CD4-positive, CD25-positive, alpha-beta regulatory T cell (primary cell): ENCODE measurements at regions not wholly inside any gene's neighbourhood (a gene's known extent, or its start where the extent isn't known, plus 50 kb on each side); places are given as distances from the start of the nearest gene placed in this dataset.

Experiments
- ATAC-seq, 2 donors: fragments of 150-1000 bp; cut with Tn5 transposase; one replicate each; pipeline ENCODE4 v1.10.0; 2021; ENCODE audit warnings: low read depth in 2 of 2, moderate number of reproducible peaks in 2 of 2, moderate library complexity in 1 of 2
- DNase-seq, 3 donors: peaks; one replicate each; pipeline versions ENCODE4 v3.0.0 to v3.0.0-alpha.2; 2012 to 2022; ENCODE audit warnings: mixed read lengths in 1 of 3
- H3K27ac ChIP-seq: one replicate; pipeline ENCODE4 v1.7.0; 2013; ENCODE audit warnings: mild to moderate bottlenecking, low read length; ENCODE audit not compliant: insufficient read depth, poor library complexity, severe bottlenecking
- H3K27me3 ChIP-seq: one replicate; pipeline ENCODE4 v1.7.0; 2013; ENCODE audit warnings: low read length; ENCODE audit not compliant: control insufficient read depth, insufficient read depth
- H3K36me3 ChIP-seq: one replicate; pipeline ENCODE4 v1.7.0; 2013; ENCODE audit warnings: mild to moderate bottlenecking, low read length, moderate library complexity; ENCODE audit not compliant: control insufficient read depth, insufficient read depth
- H3K4me1 ChIP-seq: 2 replicates; pipeline ENCODE4 v1.7.0; 2013; ENCODE audit warnings: mild to moderate bottlenecking, low read length; ENCODE audit not compliant: insufficient read depth, control insufficient read depth, poor library complexity, severe bottlenecking
- H3K4me3 ChIP-seq: one replicate; pipeline ENCODE4 v1.7.0; 2013; ENCODE audit warnings: low read depth, mild to moderate bottlenecking, low read length, moderate library complexity
- H3K9me3 ChIP-seq, 2 experiments: 1 replicate in 1 of 2; 2 replicates in 1 of 2; pipeline ENCODE4 v1.7.0; 2013; ENCODE audit warnings: low read length in 2 of 2, mild to moderate bottlenecking in 1 of 2, moderate library complexity in 1 of 2; ENCODE audit not compliant: control insufficient read depth in 2 of 2
- H3K27ac Mint-ChIP-seq, 3 donors: one replicate each; pipeline ENCODE4 v1.8.0; 2020 to 2022; ENCODE audit warnings: mild to moderate bottlenecking in 3 of 3, mixed read lengths in 3 of 3, moderate library complexity in 2 of 3
- H3K27me3 Mint-ChIP-seq: one replicate; pipeline ENCODE4 v1.8.0; 2022; ENCODE audit warnings: mild to moderate bottlenecking, mixed read lengths
- H3K36me3 Mint-ChIP-seq: one replicate; pipeline ENCODE4 v1.8.0; 2020; ENCODE audit warnings: mixed read lengths
- H3K4me1 Mint-ChIP-seq, 4 donors: one replicate each; pipeline ENCODE4 v1.8.0; 2020 to 2022; ENCODE audit warnings: mixed read lengths in 4 of 4, mild to moderate bottlenecking in 1 of 4
- H3K4me3 Mint-ChIP-seq, 4 donors: one replicate each; pipeline ENCODE4 v1.8.0; 2020 to 2022; ENCODE audit warnings: mild to moderate bottlenecking in 4 of 4, mixed read lengths in 4 of 4, moderate library complexity in 3 of 4
- H3K9me3 Mint-ChIP-seq, 7 donors: one replicate each; pipeline ENCODE4 v1.8.0; 2020 to 2022; ENCODE audit warnings: mixed read lengths in 7 of 7, mild to moderate bottlenecking in 3 of 7, moderate library complexity in 2 of 7

- Histone ChIP-seq H3K4me1 (no peaks in the 10 kb centered on the region), H3K27ac (no peak overlapping the region), H3K36me3 (no peaks in the 10 kb centered on the region), H3K4me3 (no peak overlapping the region), H3K9me3 (no peaks in the 10 kb centered on the region), H3K27me3 (no peaks in the 10 kb centered on the region)
- Mint-ChIP-seq H3K27me3 (no peaks in the 10 kb centered on the region), H3K9me3 (peaks cover 0 to 2% (median 0%) of the 10 kb centered on the region in 7 donors), H3K4me3 (no peak overlapping the region), H3K4me1 (no peaks in the 10 kb centered on the region), H3K36me3 (no peaks in the 10 kb centered on the region), H3K27ac (no peak overlapping the region)
- ATAC-seq (no peak), DNase-seq (no peak)
Measured at GRCh38 chr15:26049900-26050657, 187.0 kb upstream of the ATP10A start.

- peaks cover 0 to 2% (median 0%) of the 10 kb centered on the region in 7 donors for H3K9me3 Mint-ChIP-seq
Measured at GRCh38 chr15:26048669-26049068, 185.5 kb upstream of the ATP10A start.

DNA sequence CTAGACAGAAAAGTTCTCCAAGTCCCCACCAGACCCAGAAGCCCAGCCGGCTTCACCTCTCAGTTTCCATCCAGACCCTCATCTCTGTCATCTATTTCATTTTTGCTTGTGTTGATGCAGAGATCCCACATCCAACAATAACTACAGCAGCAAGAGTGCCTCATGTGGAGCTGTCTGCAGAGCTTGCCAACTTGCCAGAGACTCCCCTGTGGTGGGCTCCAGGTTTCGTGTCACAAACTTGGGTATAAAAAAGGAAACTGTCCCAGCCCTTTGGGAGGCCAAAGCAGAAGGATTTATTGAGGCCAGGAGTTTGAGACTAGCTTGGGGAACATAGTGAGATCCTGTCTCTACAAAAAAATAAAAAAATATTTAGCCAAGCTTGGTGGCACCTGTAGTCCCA, 182.4 kb upstream of the ATP10A start:
- Histone ChIP-seq H3K27ac (no peak overlapping the region), H3K9me3 (no peaks in the 10 kb centered on the region), H3K27me3 (no peaks in the 10 kb centered on the region), H3K4me1 (no peaks in the 10 kb centered on the region), H3K4me3 (no peak overlapping the region), H3K36me3 (no peaks in the 10 kb centered on the region)
- Mint-ChIP-seq H3K27me3 (no peaks in the 10 kb centered on the region), H3K27ac (no peak overlapping the region), H3K9me3 (peaks cover 0 to 6% (median 1%) of the 10 kb centered on the region in 7 donors), H3K36me3 (no peaks in the 10 kb centered on the region), H3K4me1 (no peaks in the 10 kb centered on the region), H3K4me3 (no peak overlapping the region)
- DNase-seq (no peak), ATAC-seq (no peak)

More at GRCh38 chr15:26048669-26049068, 185.5 kb upstream of the ATP10A start:
- Histone ChIP-seq H3K36me3 (no peaks in the 10 kb centered on the region), H3K4me3 (no peak overlapping the region), H3K9me3 (no peaks in the 10 kb centered on the region), H3K27ac (no peak overlapping the region), H3K27me3 (no peaks in the 10 kb centered on the region), H3K4me1 (no peaks in the 10 kb centered on the region)
- Mint-ChIP-seq H3K4me3 (no peak overlapping the region), H3K4me1 (no peaks in the 10 kb centered on the region), H3K36me3 (no peaks in the 10 kb centered on the region), H3K27ac (no peak overlapping the region), H3K27me3 (no peaks in the 10 kb centered on the region)
- ATAC-seq: no peak
- DNase-seq: no peak

DNA sequence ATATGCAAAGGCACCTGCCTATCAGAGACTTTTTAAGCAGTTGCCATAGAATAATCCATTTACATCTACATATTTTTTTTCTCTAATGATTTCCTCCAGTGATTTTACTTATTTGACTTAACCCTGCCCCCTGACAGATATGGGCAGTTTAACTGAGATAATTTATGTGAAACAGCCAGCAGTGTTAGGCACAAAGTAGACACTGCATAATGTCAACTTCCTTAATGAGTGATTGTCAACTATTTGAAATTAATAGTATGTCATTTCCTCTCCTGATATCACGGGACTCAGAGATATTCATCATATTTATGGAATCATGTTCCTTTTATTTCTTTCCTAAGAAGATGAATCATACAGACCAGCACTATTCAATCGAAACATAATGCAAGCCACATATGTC, 179.9 kb upstream of the ATP10A start:
- H3K27ac Mint-ChIP-seq: no peak overlapping the region
- H3K9me3 ChIP-seq: no peaks in the 10 kb centered on the region
- H3K4me1 ChIP-seq: no peaks in the 10 kb centered on the region
- no peaks in the 10 kb centered on the region for H3K27me3 ChIP-seq
- DNase-seq (no peak), ATAC-seq (no peak)
- no peaks in the 10 kb centered on the region for H3K27me3 Mint-ChIP-seq
- H3K4me3 Mint-ChIP-seq: no peak overlapping the region
- no peak overlapping the region for H3K4me3 ChIP-seq
- H3K27ac ChIP-seq: no peak overlapping the region
- H3K36me3 ChIP-seq: no peaks in the 10 kb centered on the region
- H3K9me3 Mint-ChIP-seq: peaks cover 0 to 6% (median 1%) of the 10 kb centered on the region in 7 donors
- H3K36me3 Mint-ChIP-seq: no peaks in the 10 kb centered on the region
- H3K4me1 Mint-ChIP-seq: no peaks in the 10 kb centered on the region

DNA sequence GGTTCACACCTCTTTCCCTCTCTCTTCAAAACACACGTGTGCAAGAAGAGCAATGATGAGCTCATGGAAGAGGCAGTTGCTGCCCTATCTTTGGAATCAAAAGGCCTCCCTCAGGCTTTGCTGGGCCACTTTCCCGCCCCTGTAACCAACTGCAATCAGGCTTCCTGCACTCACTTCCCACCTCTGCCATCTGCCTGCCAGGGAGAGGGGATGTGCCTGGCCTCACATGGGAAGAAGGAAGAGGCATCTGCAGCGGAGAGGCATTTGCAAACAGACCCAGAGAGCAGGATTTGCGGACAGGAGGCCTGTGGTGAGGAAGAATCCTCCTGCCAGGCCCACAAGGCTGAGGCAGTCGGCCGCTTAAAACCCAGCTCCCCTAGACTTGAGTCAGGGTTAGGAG, 175.6 kb upstream of the ATP10A start:
- H3K27ac ChIP-seq: no peak overlapping the region
- no peaks in the 10 kb centered on the region for H3K27me3 Mint-ChIP-seq
- DNase-seq: no peak
- H3K36me3 Mint-ChIP-seq: no peaks in the 10 kb centered on the region
- no peaks in the 10 kb centered on the region for H3K4me1 Mint-ChIP-seq
- no peak for ATAC-seq
- no peaks in the 10 kb centered on the region for H3K9me3 ChIP-seq
- H3K27me3 ChIP-seq: no peaks in the 10 kb centered on the region
- no peaks in the 10 kb centered on the region for H3K36me3 ChIP-seq
- peaks cover 0 to 8% (median 0%) of the 10 kb centered on the region in 7 donors for H3K9me3 Mint-ChIP-seq
- no peaks in the 10 kb centered on the region for H3K4me1 ChIP-seq
- H3K4me3 ChIP-seq: no peak overlapping the region
- no peak overlapping the region for H3K27ac Mint-ChIP-seq
- no peak overlapping the region for H3K4me3 Mint-ChIP-seq

DNA sequence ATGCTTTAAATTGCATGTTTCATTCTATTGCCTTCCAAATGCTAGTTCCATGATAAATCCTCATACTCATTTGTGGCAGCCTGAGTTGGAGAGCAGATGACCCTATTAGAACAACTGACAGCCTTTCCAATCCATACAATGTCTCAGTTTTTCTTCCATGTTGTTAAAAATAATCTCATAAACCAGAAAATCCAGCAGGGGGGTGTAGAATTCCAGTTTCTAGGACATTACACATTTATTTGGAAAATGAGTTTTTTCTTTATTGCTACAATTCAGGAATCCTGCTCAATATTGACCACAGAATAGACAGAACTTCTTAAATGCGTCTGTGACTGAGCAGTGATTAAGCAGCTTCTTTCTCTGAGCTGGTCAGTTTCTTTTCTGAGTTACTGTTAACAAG, 174.2 kb upstream of the ATP10A start:
- no peaks in the 10 kb centered on the region for H3K4me1 ChIP-seq
- no peak overlapping the region for H3K4me3 ChIP-seq
- H3K9me3 Mint-ChIP-seq: peaks cover 0 to 8% (median 0%) of the 10 kb centered on the region in 7 donors
- no peaks in the 10 kb centered on the region for H3K36me3 Mint-ChIP-seq
- H3K27ac ChIP-seq: no peak overlapping the region
- DNase-seq (no peak), ATAC-seq (no peak)
- no peaks in the 10 kb centered on the region for H3K27me3 ChIP-seq
- no peaks in the 10 kb centered on the region for H3K9me3 ChIP-seq
- no peak overlapping the region for H3K27ac Mint-ChIP-seq
- no peaks in the 10 kb centered on the region for H3K27me3 Mint-ChIP-seq
- H3K36me3 ChIP-seq: no peaks in the 10 kb centered on the region
- H3K4me3 Mint-ChIP-seq: no peak overlapping the region
- H3K4me1 Mint-ChIP-seq: no peaks in the 10 kb centered on the region

DNA sequence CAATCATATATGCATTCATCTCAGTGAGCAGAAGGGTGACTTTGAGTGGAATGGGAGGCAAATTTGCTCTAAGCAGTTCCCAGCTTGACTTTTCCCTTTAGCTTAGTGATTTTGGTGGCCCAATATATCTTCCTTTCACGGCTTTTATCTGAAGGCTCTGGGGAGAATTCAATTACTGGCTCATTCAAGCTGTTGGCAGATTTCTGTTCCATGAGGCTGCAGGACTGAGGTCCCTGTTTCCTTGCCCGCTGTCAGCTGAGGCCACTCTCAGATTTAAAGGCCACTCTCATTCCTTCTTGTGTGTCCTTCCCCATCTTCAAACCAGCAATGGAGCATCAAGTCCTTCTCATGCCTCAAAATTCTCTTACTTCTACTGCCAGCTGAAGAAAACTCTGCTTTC, 170.4 kb upstream of the ATP10A start:
- Mint-ChIP-seq H3K4me1 (no peaks in the 10 kb centered on the region), H3K27me3 (no peaks in the 10 kb centered on the region), H3K27ac (no peak overlapping the region), H3K36me3 (no peaks in the 10 kb centered on the region), H3K4me3 (no peak overlapping the region), H3K9me3 (peaks cover 0 to 4% (median 0%) of the 10 kb centered on the region in 7 donors)
- no peak for DNase-seq
- no peak for ATAC-seq
- H3K36me3 ChIP-seq: no peaks in the 10 kb centered on the region
- H3K27me3 ChIP-seq: no peaks in the 10 kb centered on the region
- no peak overlapping the region for H3K27ac ChIP-seq
- no peak overlapping the region for H3K4me3 ChIP-seq
- no peaks in the 10 kb centered on the region for H3K4me1 ChIP-seq
- H3K9me3 ChIP-seq: no peaks in the 10 kb centered on the region

- ATAC-seq: no peak
Measured at GRCh38 chr15:26032162-26032846, 169.2 kb upstream of the ATP10A start.

More at GRCh38 chr15:26032162-26032846, 169.2 kb upstream of the ATP10A start:
- H3K4me3 Mint-ChIP-seq: no peak overlapping the region
- H3K36me3 Mint-ChIP-seq: no peaks in the 10 kb centered on the region
- H3K4me1 Mint-ChIP-seq: no peaks in the 10 kb centered on the region
- H3K27ac ChIP-seq: no peak overlapping the region
- no peaks in the 10 kb centered on the region for H3K27me3 Mint-ChIP-seq
- H3K4me3 ChIP-seq: no peak overlapping the region
- DNase-seq: no peak
- peaks cover 0 to 4% (median 0%) of the 10 kb centered on the region in 7 donors for H3K9me3 Mint-ChIP-seq
- no peak overlapping the region for H3K27ac Mint-ChIP-seq
- H3K9me3 ChIP-seq: no peaks in the 10 kb centered on the region
- H3K4me1 ChIP-seq: no peaks in the 10 kb centered on the region
- H3K36me3 ChIP-seq: no peaks in the 10 kb centered on the region
- H3K27me3 ChIP-seq: no peaks in the 10 kb centered on the region
